Activated naive CD8-positive, alpha-beta T cell treated with anti-CD3 and anti-CD28 coated beads, Interleukin-2, amount 50 U/mL, for 24 hours (primary cell): ENCODE measurements at regions not wholly inside any gene's neighbourhood (a gene's known extent, or its start where the extent isn't known, plus 50 kb on each side); places are given as distances from the start of the nearest gene placed in this dataset.
"Not testable (repeated sequence)": the region's sequence is repeated elsewhere in the genome, so short reads cannot be mapped to it uniquely, and the experiment has no call there.

ENCODE experiments used
- ATAC-seq: fragments of 150-1000 bp; cut with Tn5 transposase; one replicate; pipeline ENCODE4 v1.10.0; 2021
- DNase-seq: peaks from one replicate; pipeline ENCODE4 v3.0.0; 2021
- H3K27ac Mint-ChIP-seq: one replicate; pipeline ENCODE4 v1.8.0; 2021; ENCODE audit warnings: mild to moderate bottlenecking, mixed read lengths
- H3K27me3 Mint-ChIP-seq: one replicate; pipeline ENCODE4 v1.8.0; 2021; ENCODE audit warnings: mixed read lengths
- H3K36me3 Mint-ChIP-seq: one replicate; pipeline ENCODE4 v1.8.0; 2021; ENCODE audit warnings: low read depth, mixed read lengths
- H3K4me1 Mint-ChIP-seq: one replicate; pipeline ENCODE4 v1.8.0; 2021; ENCODE audit warnings: mixed read lengths
- H3K4me3 Mint-ChIP-seq: one replicate; pipeline ENCODE4 v1.8.0; 2021; ENCODE audit warnings: mild to moderate bottlenecking, moderate library complexity, mixed read lengths
- H3K9me3 Mint-ChIP-seq: one replicate; pipeline ENCODE4 v1.8.0; 2021; ENCODE audit warnings: mixed read lengths

GRCh38 chr11:81954301-81954700 is 779.4 kb downstream of the FAM181B start:
- H3K27ac Mint-ChIP-seq, H3K27me3 Mint-ChIP-seq, DNase-seq, ATAC-seq, H3K36me3 Mint-ChIP-seq, H3K9me3 Mint-ChIP-seq, H3K4me1 Mint-ChIP-seq, H3K4me3 Mint-ChIP-seq: not testable (repeated sequence)

GRCh38 chr11:81946831-81947230 is 786.8 kb downstream of the FAM181B start:
- Mint-ChIP-seq H3K9me3 (no peaks in the 10 kb centered on the region), H3K36me3 (no peaks in the 10 kb centered on the region), H3K27me3 (no peaks in the 10 kb centered on the region), H3K4me1 (no peaks in the 10 kb centered on the region), H3K4me3 (no peak overlapping the region), H3K27ac (no peak overlapping the region)
- no peak for ATAC-seq
- no peak for DNase-seq

GRCh38 chr11:81942646-81943045 is 791.0 kb downstream of the FAM181B start:
- Mint-ChIP-seq H3K4me3 (no peak overlapping the region), H3K4me1 (no peaks in the 10 kb centered on the region), H3K27me3 (no peaks in the 10 kb centered on the region), H3K36me3 (no peaks in the 10 kb centered on the region), H3K27ac (no peak overlapping the region), H3K9me3 (peaks cover 6% of the 10 kb centered on the region)
- no peak for DNase-seq
- no peak for ATAC-seq

GRCh38 chr11:81941998-81942397 is 791.7 kb downstream of the FAM181B start:
- no peak for DNase-seq
- Mint-ChIP-seq H3K9me3 (peaks cover 6% of the 10 kb centered on the region), H3K27me3 (no peaks in the 10 kb centered on the region), H3K4me3 (no peak overlapping the region), H3K27ac (no peak overlapping the region), H3K36me3 (no peaks in the 10 kb centered on the region), H3K4me1 (no peaks in the 10 kb centered on the region)
- no peak for ATAC-seq

GRCh38 chr11:81932303-81932702 is 801.4 kb downstream of the FAM181B start:
- no peaks in the 10 kb centered on the region for H3K27me3 Mint-ChIP-seq
- H3K4me3 Mint-ChIP-seq, result no peak overlapping the region
- H3K27ac Mint-ChIP-seq, result no peak overlapping the region

GRCh38 chr11:81920205-81920604 is 813.5 kb downstream of the FAM181B start:
- peaks cover 8% of the 10 kb centered on the region for H3K9me3 Mint-ChIP-seq
- H3K27me3 Mint-ChIP-seq, result no peaks in the 10 kb centered on the region
- no peaks in the 10 kb centered on the region for H3K4me1 Mint-ChIP-seq
- H3K36me3 Mint-ChIP-seq, result no peaks in the 10 kb centered on the region
- no peak overlapping the region for H3K4me3 Mint-ChIP-seq
- no peak for ATAC-seq
- H3K27ac Mint-ChIP-seq, result no peak overlapping the region
- DNase-seq, result no peak

More at GRCh38 chr11:81932303-81932702, 801.4 kb downstream of the FAM181B start:
- Mint-ChIP-seq H3K4me1 (no peaks in the 10 kb centered on the region), H3K9me3 (no peaks in the 10 kb centered on the region), H3K36me3 (no peaks in the 10 kb centered on the region)
- DNase-seq, result no peak
- ATAC-seq, result no peak

GRCh38 chr11:81916451-81916850 is 817.2 kb downstream of the FAM181B start:
- Mint-ChIP-seq H3K27me3 (no peaks in the 10 kb centered on the region), H3K9me3 (peaks cover 8% of the 10 kb centered on the region), H3K27ac (no peak overlapping the region), H3K4me1 (peaks cover 2% of the 10 kb centered on the region), H3K36me3 (no peaks in the 10 kb centered on the region), H3K4me3 (no peak overlapping the region)
- ATAC-seq, result no peak
- DNase-seq, result no peak

- ATAC-seq, result no peak
- H3K27ac Mint-ChIP-seq, result no peak overlapping the region
- H3K4me3 Mint-ChIP-seq, result no peak overlapping the region
- DNase-seq, result no peak
- H3K4me1 Mint-ChIP-seq, result peaks cover 2% of the 10 kb centered on the region
- no peaks in the 10 kb centered on the region for H3K27me3 Mint-ChIP-seq
- H3K36me3 Mint-ChIP-seq, result no peaks in the 10 kb centered on the region
- H3K9me3 Mint-ChIP-seq, result peaks cover 8% of the 10 kb centered on the region
Measured at GRCh38 chr11:81915045-81915444, 818.6 kb downstream of the FAM181B start.

- ATAC-seq (no peak), DNase-seq (no peak)
- no peak overlapping the region for H3K27ac Mint-ChIP-seq
Measured at GRCh38 chr11:81913793-81914192, 819.9 kb downstream of the FAM181B start.

GRCh38 chr11:81907996-81908395 is 825.7 kb downstream of the FAM181B start:
- Mint-ChIP-seq H3K27me3 (no peaks in the 10 kb centered on the region), H3K9me3 (no peaks in the 10 kb centered on the region), H3K4me3 (no peak overlapping the region), H3K27ac (no peak overlapping the region), H3K4me1 (no peaks in the 10 kb centered on the region), H3K36me3 (no peaks in the 10 kb centered on the region)
- ATAC-seq (no peak), DNase-seq (no peak)

More at GRCh38 chr11:81913793-81914192, 819.9 kb downstream of the FAM181B start:
- no peaks in the 10 kb centered on the region for H3K27me3 Mint-ChIP-seq
- no peaks in the 10 kb centered on the region for H3K36me3 Mint-ChIP-seq
- H3K4me1 Mint-ChIP-seq, result peaks cover 2% of the 10 kb centered on the region
- H3K4me3 Mint-ChIP-seq, result no peak overlapping the region
- H3K9me3 Mint-ChIP-seq, result peaks cover 8% of the 10 kb centered on the region

- no peak for DNase-seq
- no peaks in the 10 kb centered on the region for H3K27me3 Mint-ChIP-seq
- no peak overlapping the region for H3K4me3 Mint-ChIP-seq
- H3K9me3 Mint-ChIP-seq, result no peaks in the 10 kb centered on the region
- H3K4me1 Mint-ChIP-seq, result no peaks in the 10 kb centered on the region
- no peak overlapping the region for H3K27ac Mint-ChIP-seq
- ATAC-seq, result no peak
- H3K36me3 Mint-ChIP-seq, result no peaks in the 10 kb centered on the region
Measured at GRCh38 chr11:81899156-81899555, 834.5 kb downstream of the FAM181B start.

GRCh38 chr11:81897639-81898038 is 836.0 kb downstream of the FAM181B start:
- Mint-ChIP-seq H3K27ac (no peak overlapping the region), H3K27me3 (no peaks in the 10 kb centered on the region), H3K9me3 (no peaks in the 10 kb centered on the region), H3K36me3 (no peaks in the 10 kb centered on the region), H3K4me3 (no peak overlapping the region), H3K4me1 (no peaks in the 10 kb centered on the region)
- DNase-seq, result no peak
- ATAC-seq, result no peak

GRCh38 chr11:81895258-81895657 is 838.4 kb downstream of the FAM181B start:
- H3K27ac Mint-ChIP-seq, result no peak overlapping the region
- H3K4me1 Mint-ChIP-seq, result no peaks in the 10 kb centered on the region
- ATAC-seq (no peak), DNase-seq (no peak)
- no peaks in the 10 kb centered on the region for H3K36me3 Mint-ChIP-seq
- peaks cover 9% of the 10 kb centered on the region for H3K9me3 Mint-ChIP-seq
- no peak overlapping the region for H3K4me3 Mint-ChIP-seq
- H3K27me3 Mint-ChIP-seq, result no peaks in the 10 kb centered on the region

GRCh38 chr11:81892770-81893635 is 840.7 kb downstream of the FAM181B start:
- no peaks in the 10 kb centered on the region for H3K36me3 Mint-ChIP-seq
- ATAC-seq (no peak), DNase-seq (no peak)
- H3K27ac Mint-ChIP-seq, result no peak overlapping the region
- H3K4me3 Mint-ChIP-seq, result no peak overlapping the region
- no peaks in the 10 kb centered on the region for H3K4me1 Mint-ChIP-seq
- H3K27me3 Mint-ChIP-seq, result no peaks in the 10 kb centered on the region
- peaks cover 14% of the 10 kb centered on the region for H3K9me3 Mint-ChIP-seq

GRCh38 chr11:81888391-81888790 is 845.3 kb downstream of the FAM181B start:
- no peaks in the 10 kb centered on the region for H3K36me3 Mint-ChIP-seq
- no peak overlapping the region for H3K4me3 Mint-ChIP-seq
- H3K9me3 Mint-ChIP-seq, result peaks cover 14% of the 10 kb centered on the region
- ATAC-seq (no peak), DNase-seq (no peak)
- no peak overlapping the region for H3K27ac Mint-ChIP-seq
- H3K4me1 Mint-ChIP-seq, result peaks cover 9% of the 10 kb centered on the region
- H3K27me3 Mint-ChIP-seq, result no peaks in the 10 kb centered on the region
